ENCODE measurements at regions not wholly inside any gene's neighbourhood (a gene's known extent, or its start where the extent isn't known, plus 50 kb on each side); places are given as distances from the start of the nearest gene placed in this dataset.

GRCh38 chr12:46109343-46110222 lies 119.2 kb upstream of the SCAF11 start:
- DNase-seq (no peak), ATAC-seq (ENCODE audit: insufficient read depth, low FRiP score) (no peak)
- no peaks in the 10 kb centered on the region for H3K27me3 ChIP-seq (ENCODE audit: control insufficient read depth in 3 of 3, insufficient read depth in 3 of 3, low read length in 2 of 3)
- no peaks in the 10 kb centered on the region for H3K4me1 ChIP-seq (ENCODE audit: control insufficient read depth in 5 of 5, insufficient read depth in 5 of 5, low read length in 5 of 5)
- no peak for TF ChIP-seq CTCF (IDR thresholded peaks at IDR 0.05; ENCODE audit: control extremely low read depth, extremely low read depth)
- H3K36me3 ChIP-seq (ENCODE audit: control insufficient read depth in 4 of 4, insufficient read depth in 4 of 4, low read length in 4 of 4): no peaks in the 10 kb centered on the region
- no peak overlapping the region for H3K27ac ChIP-seq (ENCODE audit: low read depth in 1 of 2, low read length in 1 of 2)
- no peaks in the 10 kb centered on the region for H3K9me3 ChIP-seq (ENCODE audit: control insufficient read depth in 4 of 4, insufficient read depth in 3 of 4, low read length in 3 of 4)
- no peak overlapping the region for H3K4me3 ChIP-seq
- WGBS, 2 donors: 89 to 97% methylated on average over 9 of the region's 9 CpGs
- no peak overlapping the region for H3K9ac ChIP-seq (ENCODE audit: insufficient read depth in 1 of 2, low read length in 2 of 2)

- H3K36me3 ChIP-seq (ENCODE audit: control insufficient read depth in 4 of 4, insufficient read depth in 4 of 4, low read length in 4 of 4): no peaks in the 10 kb centered on the region
- no peak overlapping the region for H3K9ac ChIP-seq (ENCODE audit: insufficient read depth in 1 of 2, low read length in 2 of 2)
- no peak for TF ChIP-seq CTCF (IDR thresholded peaks at IDR 0.05; ENCODE audit: control extremely low read depth, extremely low read depth)
- H3K9me3 ChIP-seq (ENCODE audit: control insufficient read depth in 4 of 4, insufficient read depth in 3 of 4, low read length in 3 of 4): no peaks in the 10 kb centered on the region
- no peak overlapping the region for H3K27ac ChIP-seq (ENCODE audit: low read depth in 1 of 2, low read length in 1 of 2)
- no peak overlapping the region for H3K4me3 ChIP-seq
- WGBS, 2 donors: 87 to 98% methylated on average over 1 of the region's 1 CpG
- no peaks in the 10 kb centered on the region for H3K4me1 ChIP-seq (ENCODE audit: control insufficient read depth in 5 of 5, insufficient read depth in 5 of 5, low read length in 5 of 5)
- DNase-seq (no peak), ATAC-seq (ENCODE audit: insufficient read depth, low FRiP score) (no peak)
- H3K27me3 ChIP-seq (ENCODE audit: control insufficient read depth in 3 of 3, insufficient read depth in 3 of 3, low read length in 2 of 3): no peaks in the 10 kb centered on the region
Observed at GRCh38 chr12:46108721-46109120, 118.3 kb upstream of the SCAF11 start.

GRCh38 chr12:46107591-46107990 lies 117.2 kb upstream of the SCAF11 start:
- Histone ChIP-seq H3K4me3 (no peak overlapping the region), H3K27me3 (ENCODE audit: control insufficient read depth in 3 of 3, insufficient read depth in 3 of 3, low read length in 2 of 3) (no peaks in the 10 kb centered on the region), H3K36me3 (ENCODE audit: control insufficient read depth in 4 of 4, insufficient read depth in 4 of 4, low read length in 4 of 4) (no peaks in the 10 kb centered on the region), H3K27ac (ENCODE audit: low read depth in 1 of 2, low read length in 1 of 2) (no peak overlapping the region), H3K9ac (ENCODE audit: insufficient read depth in 1 of 2, low read length in 2 of 2) (no peak overlapping the region), H3K4me1 (ENCODE audit: control insufficient read depth in 5 of 5, insufficient read depth in 5 of 5, low read length in 5 of 5) (no peaks in the 10 kb centered on the region), H3K9me3 (ENCODE audit: control insufficient read depth in 4 of 4, insufficient read depth in 3 of 4, low read length in 3 of 4) (no peaks in the 10 kb centered on the region)
- ATAC-seq (ENCODE audit: insufficient read depth, low FRiP score) (no peak), DNase-seq (no peak)
- 94 to 98% methylated on average over 2 of the region's 2 CpGs for WGBS, 2 donors
- TF ChIP-seq CTCF (IDR thresholded peaks at IDR 0.05; ENCODE audit: control extremely low read depth, extremely low read depth): no peak
